ENCODE measurements at regions not wholly inside any gene's neighbourhood (a gene's known extent, or its start where the extent isn't known, plus 50 kb on each side); places are given as distances from the start of the nearest gene placed in this dataset.

GRCh38 chr18:39235118-39235719 lies 1669.6 kb upstream of the CELF4 start:
- TF ChIP-seq CTCF (IDR thresholded peaks at IDR 0.05 in 8 of 11, conservative IDR thresholded peaks at IDR 0.05 in 3 of 11): no peak
- TF ChIP-seq POLR2AphosphoS5 (IDR thresholded peaks at IDR 0.05): no peak
